ENCODE measurements at regions not wholly inside any gene's neighbourhood (a gene's known extent, or its start where the extent isn't known, plus 50 kb on each side); places are given as distances from the start of the nearest gene placed in this dataset.

DNA sequence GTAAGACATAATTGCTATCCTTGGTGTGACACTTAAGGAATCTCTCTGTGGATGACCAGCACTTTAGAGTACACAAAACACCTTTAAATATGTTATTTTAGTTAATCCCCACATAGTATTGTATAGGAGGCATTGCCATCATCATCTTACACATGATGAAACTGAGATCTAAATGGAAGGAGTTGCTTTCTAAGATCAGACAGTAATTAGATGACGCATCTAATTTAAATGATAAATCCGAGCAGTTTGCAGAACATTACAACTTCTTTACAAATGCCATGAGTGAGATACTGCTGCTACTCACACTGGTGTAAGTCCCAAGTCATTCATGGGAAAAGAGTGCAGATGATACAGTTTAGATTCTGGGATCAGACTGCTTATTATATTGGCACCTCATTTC, 431.9 kb downstream of the MFSD1 start:
- TF ChIP-seq POLR2AphosphoS5 (IDR thresholded peaks at IDR 0.05; ENCODE audit: low read depth, low read length): no peak
- no peak for TF ChIP-seq POLR2A (IDR thresholded peaks at IDR 0.05; ENCODE audit: low read depth, low read length)
- no peak for TF ChIP-seq SPI1 (IDR thresholded peaks at IDR 0.05; ENCODE audit: low read depth, low read length)
- TF ChIP-seq POU2F2 (IDR thresholded peaks at IDR 0.05; ENCODE audit: low read depth, low read length): no peak
- TF ChIP-seq TAF1 (IDR thresholded peaks at IDR 0.05; ENCODE audit: low read depth, low read length): no peak
- TF ChIP-seq PAX5 (IDR thresholded peaks at IDR 0.05; ENCODE audit: insufficient read depth, low read length, severe bottlenecking): no peak
